ENCODE measurements at regions not wholly inside any gene's neighbourhood (a gene's known extent, or its start where the extent isn't known, plus 50 kb on each side); places are given as distances from the start of the nearest gene placed in this dataset.

- TF ChIP-seq, protein P1, sequence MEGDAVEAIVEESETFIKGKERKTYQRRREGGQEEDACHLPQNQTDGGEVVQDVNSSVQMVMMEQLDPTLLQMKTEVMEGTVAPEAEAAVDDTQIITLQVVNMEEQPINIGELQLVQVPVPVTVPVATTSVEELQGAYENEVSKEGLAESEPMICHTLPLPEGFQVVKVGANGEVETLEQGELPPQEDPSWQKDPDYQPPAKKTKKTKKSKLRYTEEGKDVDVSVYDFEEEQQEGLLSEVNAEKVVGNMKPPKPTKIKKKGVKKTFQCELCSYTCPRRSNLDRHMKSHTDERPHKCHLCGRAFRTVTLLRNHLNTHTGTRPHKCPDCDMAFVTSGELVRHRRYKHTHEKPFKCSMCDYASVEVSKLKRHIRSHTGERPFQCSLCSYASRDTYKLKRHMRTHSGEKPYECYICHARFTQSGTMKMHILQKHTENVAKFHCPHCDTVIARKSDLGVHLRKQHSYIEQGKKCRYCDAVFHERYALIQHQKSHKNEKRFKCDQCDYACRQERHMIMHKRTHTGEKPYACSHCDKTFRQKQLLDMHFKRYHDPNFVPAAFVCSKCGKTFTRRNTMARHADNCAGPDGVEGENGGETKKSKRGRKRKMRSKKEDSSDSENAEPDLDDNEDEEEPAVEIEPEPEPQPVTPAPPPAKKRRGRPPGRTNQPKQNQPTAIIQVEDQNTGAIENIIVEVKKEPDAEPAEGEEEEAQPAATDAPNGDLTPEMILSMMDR (IDR thresholded peaks at IDR 0.05), result no peak
- TF ChIP-seq EZH2phosphoT487 (IDR thresholded peaks at IDR 0.05), result no peak
These were observed 219.0 kb upstream of the DSEL start for GRCh38 chr18:67735506-67735905.
